ENCODE measurements at regions not wholly inside any gene's neighbourhood (a gene's known extent, or its start where the extent isn't known, plus 50 kb on each side); places are given as distances from the start of the nearest gene placed in this dataset.

DNA sequence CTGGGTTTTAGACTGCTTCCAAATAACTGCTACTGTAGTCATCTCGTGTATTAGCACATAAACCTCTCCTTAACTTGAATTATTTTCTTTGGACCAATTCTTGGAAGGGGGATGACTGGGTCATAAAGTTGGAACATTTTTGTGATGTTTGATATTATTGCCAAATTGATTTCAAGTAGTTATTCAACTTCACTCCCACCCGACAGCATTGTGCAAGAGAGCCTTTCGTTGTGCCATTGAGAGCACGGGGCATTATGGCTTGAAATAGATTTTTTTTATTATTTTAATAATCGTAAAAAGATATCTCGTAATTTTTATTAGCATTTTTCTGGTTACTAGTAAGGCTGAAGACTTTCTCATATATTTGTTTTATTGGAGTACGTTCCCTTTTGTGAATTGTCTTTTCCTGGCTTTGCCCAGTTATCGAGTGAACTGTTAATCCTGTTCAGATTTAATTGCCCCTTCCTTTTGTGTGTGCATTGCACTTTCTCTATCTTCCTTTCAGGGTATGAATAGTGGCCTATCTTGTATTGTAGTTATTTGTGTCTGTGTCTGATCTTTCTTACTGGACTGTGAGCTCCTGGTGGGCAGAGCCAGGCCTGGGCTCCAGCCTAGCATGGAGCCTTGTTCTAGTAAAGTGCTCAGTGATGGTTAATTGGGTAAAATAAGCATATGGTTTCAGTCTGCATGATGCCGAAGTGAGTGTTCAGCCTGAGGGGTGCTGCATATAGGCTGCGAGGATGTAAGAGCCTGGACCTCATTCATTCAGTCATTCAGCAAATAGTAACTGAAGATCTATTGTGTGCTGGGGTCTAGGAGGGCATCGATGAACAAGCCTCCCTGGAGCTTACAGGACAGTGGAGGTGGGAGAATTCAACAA, 93.5 kb upstream of the SHB start:
- Histone ChIP-seq H3K9ac (replicated peaks in 1 of 4; ENCODE audit: extremely low read depth in 1 of 4, low read depth in 3 of 4, low read length in 3 of 4) (no peak overlapping the region), H3K79me1 (ENCODE audit: low read depth, low read length) (no peaks in the 10 kb centered on the region), H3K23me2 (ENCODE audit: low read depth, low read length) (no peaks in the 10 kb centered on the region), H2BK20ac (ENCODE audit: low read length) (no peak overlapping the region), H2BK120ac (replicated peaks; ENCODE audit: low read depth, low read length) (no peak overlapping the region), H3K14ac (ENCODE audit: insufficient read length) (no peak overlapping the region), H3K23ac (ENCODE audit: insufficient read length) (no peak overlapping the region), H4K5ac (ENCODE audit: insufficient read length, low read depth, low read length) (no peak overlapping the region), H4K8ac (ENCODE audit: extremely low read depth, insufficient read depth, low read length) (no peak overlapping the region), H2BK15ac (ENCODE audit: low read length) (no peak overlapping the region), H3K4me3 (ENCODE audit: extremely low read depth in 1 of 4, insufficient read depth in 2 of 4, low read depth in 3 of 4, low read length in 4 of 4) (no peak overlapping the region), H2AK5ac (ENCODE audit: low read depth, low read length) (no peak overlapping the region), H3K56ac (replicated peaks; ENCODE audit: insufficient read length, low read depth, low read length) (no peak overlapping the region), H4K91ac (replicated peaks; ENCODE audit: insufficient read length, low read length) (no peak overlapping the region), H4K20me1 (replicated peaks in 1 of 2; ENCODE audit: control insufficient read depth in 1 of 2, insufficient read depth in 2 of 2, low read length in 2 of 2) (no peaks in the 10 kb centered on the region), H3K36me3 (ENCODE audit: control insufficient read depth in 2 of 4, insufficient read depth in 4 of 4, low read length in 3 of 4) (no peaks in the 10 kb centered on the region), H3K18ac (ENCODE audit: extremely low read depth, low read length) (no peak overlapping the region), H3K4me2 (ENCODE audit: insufficient read depth in 1 of 2, low read depth in 2 of 2, low read length in 2 of 2) (no peak overlapping the region), H2BK12ac (ENCODE audit: low read depth, low read length) (no peak overlapping the region), H3K4me1 (replicated peaks in 1 of 4; ENCODE audit: control insufficient read depth in 3 of 4, insufficient read depth in 4 of 4, low read length in 3 of 4) (no peaks in the 10 kb centered on the region), H2BK5ac (ENCODE audit: low read depth, low read length) (no peak overlapping the region), H3K4ac (replicated peaks; ENCODE audit: insufficient read length, low read depth, low read length) (no peak overlapping the region), H3K79me2 (ENCODE audit: control insufficient read depth in 1 of 2, insufficient read depth in 2 of 2, low read length in 2 of 2) (no peaks in the 10 kb centered on the region), H3K27ac (ENCODE audit: low read depth, low read length) (no peak overlapping the region), H3K27me3 (replicated peaks in 1 of 4; ENCODE audit: control insufficient read depth in 3 of 4, extremely low read depth in 1 of 4, insufficient read depth in 3 of 4, low read length in 3 of 4) (no peaks in the 10 kb centered on the region), H2AFZ (ENCODE audit: low read length) (no peak overlapping the region), H3K9me3 (ENCODE audit: insufficient read depth in 2 of 2, low read depth in 1 of 2, low read length in 1 of 2) (no peaks in the 10 kb centered on the region)
- 84% methylated on average over 11 of the region's 11 CpGs; no CpG with 5 or more reads in 1 of the 2 experiments for WGBS, 2 experiments (ENCODE audit: extremely low coverage in 1 of 2, insufficient coverage in 1 of 2, insufficient read length in 1 of 2, insufficient replicate concordance in 2 of 2, low coverage in 1 of 2, low lambda C conversion rate in 2 of 2, missing lambda C conversion rate in 1 of 2)
- POLR2A ChIA-PET (ENCODE audit: partially characterized antibody): no interaction called here
- peak in 1 of 2 experiments; percentile 16 for DNase-seq (ENCODE audit: low read depth in 1 of 2, low spot score in 2 of 2)
- FAIRE-seq: no peak
- CTCF ChIA-PET (ENCODE audit: partially characterized antibody): interaction anchor here (0.9 to 3.9 kb wide), 14 partner anchors 9 to 201 kb away, joined by 3 to 45 read pairs (median 7); no protein-coding TSS in a partner anchor
- TF ChIP-seq SIX5 (IDR thresholded peaks at IDR 0.05; ENCODE audit: low read depth, low read length): no peak
- no peak for TF ChIP-seq BCL11A (IDR thresholded peaks at IDR 0.05; ENCODE audit: low read depth in 2 of 2, low read length in 2 of 2)
- TF ChIP-seq TAF7 (optimal IDR thresholded peaks at IDR 0.05; ENCODE audit: borderline replicate concordance, low read depth, low read length): no peak
- no peak for TF ChIP-seq NRF1 (IDR thresholded peaks at IDR 0.05; ENCODE audit: low read depth, low read length)
- no peak for TF ChIP-seq KDM1A (IDR thresholded peaks at IDR 0.05; ENCODE audit: borderline replicate concordance, low read length)
- TF ChIP-seq NANOG (IDR thresholded peaks at IDR 0.05; ENCODE audit: insufficient read depth, low read depth, low read length, poor library complexity, severe bottlenecking): no peak
- TF ChIP-seq, protein P1, sequence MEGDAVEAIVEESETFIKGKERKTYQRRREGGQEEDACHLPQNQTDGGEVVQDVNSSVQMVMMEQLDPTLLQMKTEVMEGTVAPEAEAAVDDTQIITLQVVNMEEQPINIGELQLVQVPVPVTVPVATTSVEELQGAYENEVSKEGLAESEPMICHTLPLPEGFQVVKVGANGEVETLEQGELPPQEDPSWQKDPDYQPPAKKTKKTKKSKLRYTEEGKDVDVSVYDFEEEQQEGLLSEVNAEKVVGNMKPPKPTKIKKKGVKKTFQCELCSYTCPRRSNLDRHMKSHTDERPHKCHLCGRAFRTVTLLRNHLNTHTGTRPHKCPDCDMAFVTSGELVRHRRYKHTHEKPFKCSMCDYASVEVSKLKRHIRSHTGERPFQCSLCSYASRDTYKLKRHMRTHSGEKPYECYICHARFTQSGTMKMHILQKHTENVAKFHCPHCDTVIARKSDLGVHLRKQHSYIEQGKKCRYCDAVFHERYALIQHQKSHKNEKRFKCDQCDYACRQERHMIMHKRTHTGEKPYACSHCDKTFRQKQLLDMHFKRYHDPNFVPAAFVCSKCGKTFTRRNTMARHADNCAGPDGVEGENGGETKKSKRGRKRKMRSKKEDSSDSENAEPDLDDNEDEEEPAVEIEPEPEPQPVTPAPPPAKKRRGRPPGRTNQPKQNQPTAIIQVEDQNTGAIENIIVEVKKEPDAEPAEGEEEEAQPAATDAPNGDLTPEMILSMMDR (IDR thresholded peaks at IDR 0.05; ENCODE audit: control extremely low read depth in 1 of 3, insufficient read depth in 1 of 3, low read depth in 1 of 3, low read length in 3 of 3): no peak
- TF ChIP-seq RNF2 (IDR thresholded peaks at IDR 0.05; ENCODE audit: borderline replicate concordance, low read depth, low read length, missing control alignments, poor library complexity, severe bottlenecking): no peak
- no peak for TF ChIP-seq EP300 (IDR thresholded peaks at IDR 0.05; ENCODE audit: borderline replicate concordance in 1 of 2, low read depth in 2 of 2, low read length in 2 of 2)

Measured in H1 (cell line).